Peyer's patch (tissue), 4 donors: ENCODE measurements at regions not wholly inside any gene's neighbourhood (a gene's known extent, or its start where the extent isn't known, plus 50 kb on each side); places are given as distances from the start of the nearest gene placed in this dataset.
"Not testable (repeated sequence)": the region's sequence is repeated elsewhere in the genome, so short reads cannot be mapped to it uniquely, and the experiment has no call there.

Source experiments
- DNase-seq, 3 donors: peaks; one replicate each; pipeline ENCODE4 v3.0.0-alpha.2; 2017 to 2019
- H3K27ac ChIP-seq, 4 donors: fragments of 200-600 bp; sonication (generic); one replicate each; pipeline ENCODE4 v1.5.1; 2016 to 2019
- H3K27me3 ChIP-seq, 2 donors: fragments of 200-600 bp; sonication (generic); one replicate each; pipeline ENCODE4 v1.5.1; 2019
- H3K36me3 ChIP-seq, 3 donors: fragments of 200-600 bp; sonication (generic); one replicate each; pipeline ENCODE4 v1.5.1; 2016 to 2019
- H3K4me1 ChIP-seq, 4 donors: fragments of 200-600 bp; sonication (generic); one replicate each; pipeline ENCODE4 v1.5.1; 2016 to 2019
- H3K4me3 ChIP-seq, 4 donors: fragments of 200-600 bp; sonication (generic); 1 replicate in 3 of 4; 2 replicates in 1 of 4; pipeline ENCODE4 v1.5.1; 2016 to 2019; ENCODE audit warnings: mild to moderate bottlenecking in 1 of 4
- H3K9me3 ChIP-seq, 4 donors: fragments of 200-600 bp; sonication (generic); one replicate each; pipeline ENCODE4 v1.5.1; 2016 to 2019; ENCODE audit warnings: mild to moderate bottlenecking in 1 of 4
- POLR2A ChIP-seq, 2 donors: fragments of 450-650 bp; IDR thresholded peaks; one replicate each; pipeline ENCODE4 v1.5.1; 2017; ENCODE audit warnings: antibody characterized with exemption in 2 of 2, mild to moderate bottlenecking in 2 of 2, moderate library complexity in 2 of 2
- TF ChIP-seq, protein P1 (sequence below), 6 experiments: fragments of 450-650 bp in 4 of 6; fragments of 200-600 bp in 2 of 6; sonication (generic) in 1 of 6; IDR thresholded peaks; one replicate each; pipeline ENCODE4 v1.5.1; 2017 to 2019; ENCODE audit warnings: antibody characterized with exemption in 6 of 6, mild to moderate bottlenecking in 3 of 6, moderate library complexity in 1 of 6

DNA sequence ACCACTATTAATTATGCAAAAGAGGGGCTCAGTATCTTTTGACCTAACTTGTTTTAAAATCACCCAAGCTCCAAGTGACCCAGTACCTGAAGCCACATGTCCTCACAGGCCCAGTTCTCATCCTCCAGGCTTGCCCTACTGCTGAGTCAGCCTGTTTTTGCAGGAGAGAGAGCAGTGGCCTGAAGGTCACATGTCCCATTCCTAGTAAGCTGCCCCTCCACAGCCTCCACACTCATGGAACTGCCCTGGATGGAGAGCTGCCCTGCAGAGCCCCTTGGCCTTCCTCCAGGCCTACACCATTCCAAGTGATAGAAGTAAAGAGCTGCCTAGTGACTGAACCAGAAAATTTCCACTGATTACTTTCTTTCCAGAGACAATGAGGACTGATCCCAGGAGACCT is 139.8 kb upstream of the ST6GALNAC5 start:
- Histone ChIP-seq H3K27me3 (no peaks in the 10 kb centered on the region), H3K4me3 (no peak overlapping the region), H3K36me3 (no peaks in the 10 kb centered on the region), H3K9me3 (no peaks in the 10 kb centered on the region), H3K4me1 (no peaks in the 10 kb centered on the region), H3K27ac (no peak overlapping the region)
- TF ChIP-seq, protein P1, sequence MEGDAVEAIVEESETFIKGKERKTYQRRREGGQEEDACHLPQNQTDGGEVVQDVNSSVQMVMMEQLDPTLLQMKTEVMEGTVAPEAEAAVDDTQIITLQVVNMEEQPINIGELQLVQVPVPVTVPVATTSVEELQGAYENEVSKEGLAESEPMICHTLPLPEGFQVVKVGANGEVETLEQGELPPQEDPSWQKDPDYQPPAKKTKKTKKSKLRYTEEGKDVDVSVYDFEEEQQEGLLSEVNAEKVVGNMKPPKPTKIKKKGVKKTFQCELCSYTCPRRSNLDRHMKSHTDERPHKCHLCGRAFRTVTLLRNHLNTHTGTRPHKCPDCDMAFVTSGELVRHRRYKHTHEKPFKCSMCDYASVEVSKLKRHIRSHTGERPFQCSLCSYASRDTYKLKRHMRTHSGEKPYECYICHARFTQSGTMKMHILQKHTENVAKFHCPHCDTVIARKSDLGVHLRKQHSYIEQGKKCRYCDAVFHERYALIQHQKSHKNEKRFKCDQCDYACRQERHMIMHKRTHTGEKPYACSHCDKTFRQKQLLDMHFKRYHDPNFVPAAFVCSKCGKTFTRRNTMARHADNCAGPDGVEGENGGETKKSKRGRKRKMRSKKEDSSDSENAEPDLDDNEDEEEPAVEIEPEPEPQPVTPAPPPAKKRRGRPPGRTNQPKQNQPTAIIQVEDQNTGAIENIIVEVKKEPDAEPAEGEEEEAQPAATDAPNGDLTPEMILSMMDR (IDR thresholded peaks at IDR 0.05): no peak
- no peak for TF ChIP-seq POLR2A (IDR thresholded peaks at IDR 0.05)
- no peak for DNase-seq

DNA sequence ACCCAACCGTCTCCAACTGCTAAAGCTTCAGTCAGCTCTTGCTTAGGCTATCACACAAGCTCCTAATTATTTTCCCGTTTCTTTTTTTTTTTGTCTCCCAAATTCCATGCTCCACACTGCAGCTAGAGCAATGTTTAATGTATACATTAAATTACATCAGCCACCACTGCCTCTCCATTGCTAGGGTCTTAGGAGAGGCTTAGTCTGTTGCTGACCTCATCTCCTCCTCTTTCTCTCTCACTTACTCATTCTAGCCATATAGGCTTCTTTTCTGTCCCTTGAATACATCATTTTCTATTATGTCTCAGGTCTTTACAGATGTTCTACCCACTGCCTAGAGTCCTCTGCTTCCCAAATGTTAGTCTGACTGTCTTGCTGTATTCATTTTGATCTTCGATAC is 138.1 kb upstream of the ST6GALNAC5 start:
- H3K4me1 ChIP-seq: no peaks in the 10 kb centered on the region
- no peak overlapping the region for H3K4me3 ChIP-seq
- no peak for DNase-seq
- no peaks in the 10 kb centered on the region for H3K27me3 ChIP-seq
- TF ChIP-seq, protein P1 (IDR thresholded peaks at IDR 0.05): no peak
- H3K9me3 ChIP-seq: no peaks in the 10 kb centered on the region
- H3K27ac ChIP-seq: no peak overlapping the region
- H3K36me3 ChIP-seq: no peaks in the 10 kb centered on the region

DNA sequence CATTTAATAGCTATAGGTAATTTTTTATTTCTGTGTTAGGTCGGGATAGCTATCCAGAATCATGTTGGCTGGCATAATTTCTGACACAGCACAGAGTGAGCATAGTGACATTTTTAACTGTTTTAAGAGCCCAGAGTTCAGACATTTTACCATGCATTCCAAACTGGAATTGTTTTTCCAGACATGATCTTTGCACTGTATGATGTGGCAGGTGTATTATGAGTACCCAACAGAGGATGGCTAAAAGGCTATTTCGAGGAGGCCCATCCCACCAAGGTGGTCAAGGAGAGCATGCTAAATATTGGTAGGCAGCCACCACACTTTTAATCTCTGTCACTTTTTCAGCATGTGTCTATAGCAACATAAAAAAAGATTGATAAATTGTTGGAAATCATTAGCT is 137.3 kb upstream of the ST6GALNAC5 start:
- Histone ChIP-seq H3K27ac (no peak overlapping the region), H3K27me3 (no peaks in the 10 kb centered on the region), H3K4me1 (no peaks in the 10 kb centered on the region), H3K36me3 (no peaks in the 10 kb centered on the region), H3K9me3 (no peaks in the 10 kb centered on the region), H3K4me3 (no peak overlapping the region)
- TF ChIP-seq, protein P1 (IDR thresholded peaks at IDR 0.05): no peak
- no peak for DNase-seq

DNA sequence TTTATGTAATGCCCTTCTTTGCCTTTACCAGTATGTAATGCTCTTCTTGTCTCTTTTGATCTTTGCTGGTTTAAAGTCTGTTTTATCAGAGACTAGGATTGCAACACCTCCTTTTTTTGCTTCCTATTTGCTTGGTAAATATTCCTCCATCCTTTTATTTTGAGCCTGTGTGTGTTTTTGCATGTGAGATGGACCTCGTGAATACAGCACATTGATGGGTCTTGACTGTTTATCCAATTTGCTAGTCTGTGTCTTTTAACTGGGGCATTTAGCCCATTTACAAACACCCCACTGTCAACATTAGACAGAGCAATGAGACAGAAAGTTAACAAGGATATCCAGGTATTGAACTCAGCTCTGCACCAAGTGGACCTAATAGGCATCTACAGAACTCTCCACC is 128.9 kb upstream of the ST6GALNAC5 start:
- not testable (repeated sequence) for H3K9me3 ChIP-seq

DNA sequence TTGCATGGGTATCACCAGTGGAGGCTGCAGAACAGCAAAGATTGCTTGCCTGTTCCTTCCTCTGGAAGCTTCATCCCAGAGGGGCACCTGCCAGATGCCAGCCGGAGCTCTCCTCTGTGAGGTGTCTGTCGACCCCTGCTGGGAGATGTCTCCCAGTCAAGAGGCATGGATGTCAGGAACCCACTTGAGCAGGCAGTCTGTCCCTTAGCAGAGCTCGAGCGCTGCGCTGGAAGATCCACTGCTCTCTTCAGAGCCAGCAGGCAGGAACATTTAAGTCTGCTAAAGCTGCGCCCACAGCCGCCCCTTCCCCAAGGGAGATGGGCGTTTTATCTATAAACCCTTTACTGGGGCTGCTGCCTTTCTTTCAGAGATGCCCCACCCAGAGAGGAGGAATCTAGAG is 126.3 kb upstream of the ST6GALNAC5 start:
- not testable (repeated sequence) for DNase-seq

More for the DNA sequence above, 128.9 kb upstream of the ST6GALNAC5 start:
- DNase-seq, H3K27me3 ChIP-seq, H3K27ac ChIP-seq, H3K4me1 ChIP-seq, H3K4me3 ChIP-seq, H3K36me3 ChIP-seq: not testable (repeated sequence)

DNA sequence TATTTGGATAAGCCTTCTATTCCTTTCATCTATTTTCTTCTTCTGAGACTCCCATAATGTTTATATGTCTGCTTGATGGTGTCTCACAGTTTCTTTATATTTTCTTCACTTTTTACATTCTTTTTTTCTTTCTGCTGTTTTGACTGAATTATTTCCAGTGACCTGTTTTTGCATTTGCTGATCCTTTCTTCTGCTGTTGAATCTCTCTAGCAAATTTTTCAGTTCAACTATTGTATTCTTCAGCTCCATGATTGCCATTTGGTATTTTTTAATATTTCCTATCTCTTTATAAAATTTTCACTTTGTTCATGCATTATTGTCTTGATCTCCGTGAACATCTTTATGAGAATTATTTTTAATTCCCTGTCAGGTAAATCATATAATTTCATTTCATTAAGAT is 122.3 kb upstream of the ST6GALNAC5 start:
- no peaks in the 10 kb centered on the region for H3K36me3 ChIP-seq
- no peak for DNase-seq
- H3K27ac ChIP-seq: no peak overlapping the region
- TF ChIP-seq POLR2A (IDR thresholded peaks at IDR 0.05): no peak
- TF ChIP-seq, protein P1 (IDR thresholded peaks at IDR 0.05): no peak
- H3K27me3 ChIP-seq: no peaks in the 10 kb centered on the region
- no peaks in the 10 kb centered on the region for H3K9me3 ChIP-seq
- H3K4me1 ChIP-seq: no peaks in the 10 kb centered on the region
- no peak overlapping the region for H3K4me3 ChIP-seq

More for the DNA sequence above, 126.3 kb upstream of the ST6GALNAC5 start:
- H3K27ac ChIP-seq, H3K4me1 ChIP-seq, H3K36me3 ChIP-seq, H3K4me3 ChIP-seq, H3K9me3 ChIP-seq, H3K27me3 ChIP-seq: not testable (repeated sequence)
- TF ChIP-seq, protein P1 (IDR thresholded peaks at IDR 0.05): peak in 3 of 6 experiments; percentile 7 to 30 (median 18)
